ENCODE measurements at regions not wholly inside any gene's neighbourhood (a gene's known extent, or its start where the extent isn't known, plus 50 kb on each side); places are given as distances from the start of the nearest gene placed in this dataset.

GRCh38 chr14:38400751-38401150 lies 144.9 kb upstream of the CLEC14A start:
- no peaks in the 10 kb centered on the region for H3K27me3 ChIP-seq
- H3K9me3 ChIP-seq, result no peaks in the 10 kb centered on the region
- no peak for TF ChIP-seq CTCF (IDR thresholded peaks at IDR 0.05)
- H3K27ac ChIP-seq, result no peak overlapping the region
- DNase-seq (ENCODE audit: low spot score), result no peak
- no peaks in the 10 kb centered on the region for H3K36me3 ChIP-seq
- H3K4me3 ChIP-seq, result no peak overlapping the region
- H3K4me1 ChIP-seq, result no peaks in the 10 kb centered on the region

- no peak for DNase-seq (ENCODE audit: low spot score)
- Histone ChIP-seq H3K36me3 (no peaks in the 10 kb centered on the region), H3K9me3 (no peaks in the 10 kb centered on the region), H3K4me1 (no peaks in the 10 kb centered on the region), H3K27me3 (no peaks in the 10 kb centered on the region), H3K27ac (no peak overlapping the region), H3K4me3 (no peak overlapping the region)
- no peak for TF ChIP-seq CTCF (IDR thresholded peaks at IDR 0.05)
Measured at GRCh38 chr14:38399652-38400051, 143.8 kb upstream of the CLEC14A start.

- Histone ChIP-seq H3K9me3 (no peaks in the 10 kb centered on the region), H3K27ac (no peak overlapping the region), H3K27me3 (no peaks in the 10 kb centered on the region), H3K36me3 (no peaks in the 10 kb centered on the region), H3K4me1 (no peaks in the 10 kb centered on the region), H3K4me3 (no peak overlapping the region)
- DNase-seq (ENCODE audit: low spot score), result no peak
- no peak for TF ChIP-seq CTCF (IDR thresholded peaks at IDR 0.05)
Measured at GRCh38 chr14:38394767-38395166, 138.9 kb upstream of the CLEC14A start.

- Histone ChIP-seq H3K27ac (no peak overlapping the region), H3K4me3 (no peak overlapping the region), H3K4me1 (no peaks in the 10 kb centered on the region), H3K9me3 (no peaks in the 10 kb centered on the region), H3K27me3 (no peaks in the 10 kb centered on the region), H3K36me3 (no peaks in the 10 kb centered on the region)
- TF ChIP-seq CTCF (IDR thresholded peaks at IDR 0.05), result no peak
- DNase-seq (ENCODE audit: low spot score), result no peak
Measured at GRCh38 chr14:38394064-38394463, 138.2 kb upstream of the CLEC14A start.

- no peak overlapping the region for H3K4me3 ChIP-seq
- DNase-seq (ENCODE audit: low spot score), result no peak
- no peak overlapping the region for H3K27ac ChIP-seq
- TF ChIP-seq CTCF (IDR thresholded peaks at IDR 0.05), result no peak
- no peaks in the 10 kb centered on the region for H3K4me1 ChIP-seq
- H3K27me3 ChIP-seq, result no peaks in the 10 kb centered on the region
- no peaks in the 10 kb centered on the region for H3K9me3 ChIP-seq
- no peaks in the 10 kb centered on the region for H3K36me3 ChIP-seq
Measured at GRCh38 chr14:38391334-38391733, 135.4 kb upstream of the CLEC14A start.

GRCh38 chr14:38389681-38390080 lies 133.8 kb upstream of the CLEC14A start:
- Histone ChIP-seq H3K27me3 (no peaks in the 10 kb centered on the region), H3K36me3 (no peaks in the 10 kb centered on the region), H3K4me1 (no peaks in the 10 kb centered on the region), H3K9me3 (no peaks in the 10 kb centered on the region), H3K4me3 (no peak overlapping the region), H3K27ac (no peak overlapping the region)
- no peak for TF ChIP-seq CTCF (IDR thresholded peaks at IDR 0.05)
- no peak for DNase-seq (ENCODE audit: low spot score)

Measured in right atrium auricular region (tissue), 2 donors.